ENCODE measurements at regions not wholly inside any gene's neighbourhood (a gene's known extent, or its start where the extent isn't known, plus 50 kb on each side); places are given as distances from the start of the nearest gene placed in this dataset.

DNA sequence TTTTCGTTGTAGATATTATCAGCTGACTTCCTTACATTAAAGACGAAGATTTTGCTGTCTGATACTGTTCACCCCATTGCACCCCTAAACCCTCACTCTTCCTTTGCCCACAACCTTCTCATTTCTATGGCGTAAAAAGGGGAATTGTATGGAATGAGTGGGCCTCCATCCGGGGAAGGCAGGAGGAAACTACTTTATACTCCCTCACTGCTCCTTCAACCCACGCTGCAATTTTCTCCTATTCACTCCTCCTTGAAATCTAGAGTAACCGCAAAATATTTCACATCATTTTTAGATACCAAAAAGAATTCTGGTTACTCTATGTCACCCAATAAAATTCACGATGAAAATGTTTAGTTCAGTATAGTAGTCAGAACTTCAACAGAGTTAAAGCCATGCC is 330.8 kb downstream of the DIRAS2 start:
- DNase-seq (ENCODE audit: low spot score) (no peak), ATAC-seq (no peak)
- intact Hi-C loops (cut with DNase I): no loop called here

DNA sequence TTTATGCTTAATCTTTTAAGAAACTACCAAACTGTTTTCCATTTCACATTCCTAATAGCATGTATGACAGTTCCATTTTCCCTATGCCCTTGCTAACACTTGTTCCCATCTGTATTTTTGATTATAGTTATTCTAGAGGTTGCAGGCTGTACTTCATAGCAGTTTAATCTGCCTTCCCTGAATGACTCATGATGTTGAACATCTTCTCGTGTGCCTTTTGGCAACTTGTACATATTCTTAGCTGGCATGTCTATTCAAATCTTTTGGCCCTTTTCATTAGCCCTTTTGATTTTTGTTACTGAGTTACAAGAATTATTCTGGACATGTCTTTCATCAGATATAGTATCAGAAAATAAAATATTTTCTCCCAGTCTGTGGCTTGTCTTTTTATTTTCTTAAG is 320.3 kb downstream of the DIRAS2 start:
- intact Hi-C loops (cut with DNase I): no loop called here
- no peak for ATAC-seq

DNA sequence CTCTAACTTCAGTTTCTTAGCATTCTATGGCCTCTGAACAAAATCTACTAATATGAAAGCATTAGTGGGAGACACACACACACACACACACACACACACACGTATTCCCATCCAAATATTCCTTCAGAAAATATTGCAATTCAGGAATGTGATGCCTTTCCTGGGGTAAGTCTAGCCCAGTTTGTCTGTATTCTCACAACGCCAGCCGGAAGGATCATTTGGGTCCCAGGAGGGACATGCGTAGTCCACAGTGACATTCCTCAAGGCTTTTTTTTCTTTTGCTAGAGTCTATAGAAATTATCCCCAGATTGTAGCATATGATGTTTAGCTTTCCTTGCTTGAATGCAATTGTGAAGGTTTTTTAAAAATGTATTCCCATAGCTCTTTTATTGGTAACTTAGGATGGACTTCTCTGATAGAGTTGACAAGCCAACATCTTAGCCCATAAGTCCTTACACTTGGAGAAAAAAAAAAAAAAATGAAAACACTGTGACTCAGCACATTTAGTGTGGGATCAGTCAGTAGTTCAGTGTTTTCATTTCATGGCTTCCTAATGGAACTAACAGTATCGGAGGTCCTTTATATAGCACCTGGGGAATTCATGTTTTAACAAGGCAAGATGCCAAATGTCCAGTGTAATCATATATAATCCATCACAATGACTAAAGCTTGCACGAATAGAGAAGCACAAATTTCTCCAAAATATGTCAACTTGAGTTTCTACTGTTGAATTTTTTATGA is 316.5 kb downstream of the DIRAS2 start:
- ATAC-seq: no peak
- no peak for DNase-seq (ENCODE audit: low spot score)
- intact Hi-C loops (cut with DNase I): no loop called here

More for the DNA sequence above, 320.3 kb downstream of the DIRAS2 start:
- DNase-seq (ENCODE audit: low spot score): no peak

DNA sequence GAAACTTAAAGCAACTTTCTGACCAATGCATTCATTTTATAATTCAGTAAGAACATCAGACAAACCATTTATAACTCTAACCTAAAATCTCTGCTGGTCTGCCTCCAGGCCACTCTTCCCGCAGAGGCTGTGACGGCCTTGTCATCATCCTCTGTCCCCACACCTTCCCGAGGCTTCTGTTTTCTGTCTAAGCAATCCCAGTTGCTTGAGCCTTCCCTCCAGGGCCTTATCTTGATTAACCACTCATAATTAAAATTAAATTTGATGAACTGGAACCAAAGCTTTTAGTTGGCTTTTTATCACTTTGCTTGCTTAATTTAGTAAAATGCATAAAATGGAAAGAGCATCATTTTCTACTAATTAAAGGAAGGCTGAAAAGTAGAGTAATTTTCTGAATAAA is 312.4 kb downstream of the DIRAS2 start:
- ATAC-seq (no peak), DNase-seq (ENCODE audit: low spot score) (no peak)
- intact Hi-C loops (cut with DNase I): no loop called here

DNA sequence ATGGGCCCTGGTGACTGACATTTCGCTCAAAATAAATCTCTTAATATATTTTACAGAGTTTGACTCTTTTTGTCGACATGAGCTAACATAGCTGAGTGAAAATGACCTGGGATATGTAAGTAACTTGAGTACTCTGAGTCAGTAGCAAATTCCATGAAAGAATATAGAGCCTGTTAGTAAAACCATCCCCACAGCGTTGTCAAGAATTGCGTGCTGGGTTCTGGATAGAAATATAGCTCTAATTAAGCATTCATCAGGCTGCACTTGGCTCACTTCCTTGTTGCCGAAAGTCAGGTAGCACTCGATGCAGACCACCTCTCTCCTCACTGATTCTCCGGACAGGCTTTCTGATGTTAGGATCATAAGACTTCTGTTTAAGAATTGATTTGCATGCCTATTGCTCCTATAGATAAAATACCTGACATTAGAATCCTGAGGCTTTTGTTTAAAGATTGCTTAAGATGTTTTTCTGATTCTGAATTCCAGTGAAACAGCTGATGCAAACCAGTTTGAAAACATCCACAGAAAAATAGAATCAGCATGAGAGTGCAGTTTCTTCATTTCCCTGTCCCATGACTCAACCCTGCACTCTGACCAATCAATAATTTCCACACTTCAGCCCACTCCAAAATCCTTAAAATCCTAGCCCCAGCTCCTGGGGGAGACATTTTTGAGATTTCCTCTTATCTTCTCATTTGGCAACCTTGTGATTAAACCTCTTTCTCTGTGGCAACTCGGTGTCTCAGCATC is 310.6 kb downstream of the DIRAS2 start:
- intact Hi-C loops (cut with DNase I): no loop called here
- ATAC-seq (no peak), DNase-seq (ENCODE audit: low spot score) (no peak)

DNA sequence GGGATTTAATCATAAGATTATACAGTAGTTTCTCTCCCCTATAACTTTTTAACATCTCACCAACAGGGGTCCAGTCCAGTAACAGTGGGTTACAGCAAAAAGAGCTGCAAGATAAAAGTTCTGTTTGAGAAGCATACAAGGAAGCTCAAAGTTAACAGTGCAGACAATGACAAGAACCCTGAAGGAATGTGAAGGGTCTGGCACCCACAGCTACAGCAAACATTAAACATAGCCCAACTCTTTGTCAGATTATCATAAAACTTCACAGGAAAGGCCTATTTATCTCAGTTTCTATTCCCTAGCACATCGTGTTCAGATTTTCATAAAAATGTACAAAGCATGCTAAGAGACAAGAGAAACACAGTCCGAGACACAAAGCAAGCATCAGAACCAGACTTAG is 309.4 kb downstream of the DIRAS2 start:
- DNase-seq (ENCODE audit: low spot score) (no peak), ATAC-seq (no peak)
- intact Hi-C loops (cut with DNase I): no loop called here

DNA sequence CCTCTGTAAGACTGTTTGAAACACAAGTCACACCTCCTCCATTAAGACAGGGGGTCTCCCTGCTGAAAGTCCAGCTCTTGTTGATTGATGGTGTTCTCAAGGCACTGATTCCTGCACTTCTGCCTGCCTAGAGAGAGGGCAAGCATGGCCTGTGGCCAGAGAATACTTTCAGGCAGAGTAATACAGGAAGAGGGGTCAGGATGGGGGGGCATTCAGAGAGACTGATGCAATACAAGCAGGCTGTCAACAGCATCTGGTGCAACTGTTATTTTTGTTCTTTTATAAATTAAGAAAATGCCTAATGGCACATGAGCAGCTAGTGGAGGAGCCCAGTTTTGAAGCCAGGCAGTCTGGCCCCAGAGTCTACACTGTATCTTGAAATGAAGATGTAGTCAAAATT is 302.2 kb downstream of the DIRAS2 start:
- DNase-seq (ENCODE audit: low spot score) (no peak), ATAC-seq (no peak)
- intact Hi-C loops (cut with DNase I): no loop called here

DNA sequence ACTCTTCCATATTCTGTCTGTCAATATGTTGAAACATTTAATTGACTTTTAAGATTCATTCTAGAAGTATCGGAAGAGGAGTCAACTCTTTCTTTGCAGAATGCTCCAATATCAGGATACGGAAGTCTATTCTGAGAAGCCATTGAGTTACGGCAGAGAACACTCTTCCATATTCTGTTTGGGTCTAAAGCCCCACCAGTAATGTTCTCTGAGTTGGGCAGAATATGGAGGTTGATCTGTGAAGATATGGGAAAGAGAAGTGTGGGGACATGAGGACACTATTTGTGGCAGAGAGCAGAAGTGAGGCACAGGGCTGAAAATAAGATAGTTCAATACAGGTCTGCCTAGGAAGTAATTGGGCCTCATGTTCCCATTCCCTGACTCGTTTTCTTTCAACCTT is 300.0 kb downstream of the DIRAS2 start:
- intact Hi-C loops (cut with DNase I): no loop called here
- no peak for ATAC-seq
- no peak for DNase-seq (ENCODE audit: low spot score)

DNA sequence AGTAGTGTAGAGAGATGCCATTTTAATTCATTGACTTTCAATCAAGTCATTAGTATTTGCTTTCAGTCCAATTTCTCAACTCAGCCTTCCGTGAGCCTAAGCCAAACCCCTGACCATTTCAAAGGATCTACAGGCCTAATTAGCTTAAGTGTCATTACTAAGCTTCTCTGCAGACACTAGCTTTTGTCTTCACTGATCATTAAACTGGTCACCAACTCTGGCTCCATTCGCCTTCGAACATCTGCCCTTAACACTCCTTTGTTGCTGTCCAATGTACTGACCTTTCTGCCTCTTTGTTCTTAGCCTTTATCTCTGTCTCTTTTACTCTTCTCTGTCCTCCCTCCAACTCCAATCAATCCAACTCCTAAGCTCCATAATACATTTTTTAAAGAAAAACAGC is 299.3 kb downstream of the DIRAS2 start:
- ATAC-seq (no peak), DNase-seq (ENCODE audit: low spot score) (no peak)
- intact Hi-C loops (cut with DNase I): no loop called here

DNA sequence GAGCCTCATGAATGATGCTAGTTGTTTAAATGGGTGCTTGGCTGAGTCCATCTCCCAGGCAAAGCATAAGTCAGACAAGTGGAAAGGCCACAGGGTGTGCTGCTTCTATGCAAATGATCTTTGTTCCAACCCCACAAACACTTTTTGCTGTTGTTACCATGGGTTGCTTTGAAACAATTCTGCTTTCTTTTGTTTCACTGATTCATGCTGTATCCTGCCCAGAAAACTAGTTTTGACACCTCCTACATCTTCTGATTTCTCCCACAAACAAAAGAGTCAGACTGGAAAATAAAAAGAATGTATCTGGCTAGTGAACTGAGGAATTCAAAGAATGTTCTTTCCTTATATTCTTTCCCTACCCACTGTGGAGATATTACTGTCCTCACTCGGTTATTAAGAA is 298.6 kb downstream of the DIRAS2 start:
- intact Hi-C loops (cut with DNase I): no loop called here
- DNase-seq (ENCODE audit: low spot score) (no peak), ATAC-seq (no peak)

DNA sequence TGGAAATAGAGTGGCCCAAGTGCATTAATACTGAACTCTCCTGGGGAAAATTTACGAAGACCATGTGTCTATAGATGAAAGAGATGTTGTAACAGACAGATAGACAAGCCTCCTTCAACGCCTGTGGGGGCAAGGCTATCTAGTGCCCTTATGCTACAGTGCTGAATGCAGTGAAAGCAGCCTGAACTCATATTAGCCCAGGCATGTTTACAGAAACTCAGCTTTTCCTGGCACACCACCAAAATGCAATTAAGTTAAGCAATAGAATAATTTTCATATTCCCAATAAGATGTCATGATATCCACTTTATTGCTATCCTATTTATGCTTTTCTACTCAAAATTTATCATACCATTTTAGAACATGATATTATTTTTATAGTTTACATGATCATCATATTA is 277.0 kb downstream of the DIRAS2 start:
- intact Hi-C loops (cut with DNase I): no loop called here
- DNase-seq (ENCODE audit: low spot score) (no peak), ATAC-seq (no peak)

DNA sequence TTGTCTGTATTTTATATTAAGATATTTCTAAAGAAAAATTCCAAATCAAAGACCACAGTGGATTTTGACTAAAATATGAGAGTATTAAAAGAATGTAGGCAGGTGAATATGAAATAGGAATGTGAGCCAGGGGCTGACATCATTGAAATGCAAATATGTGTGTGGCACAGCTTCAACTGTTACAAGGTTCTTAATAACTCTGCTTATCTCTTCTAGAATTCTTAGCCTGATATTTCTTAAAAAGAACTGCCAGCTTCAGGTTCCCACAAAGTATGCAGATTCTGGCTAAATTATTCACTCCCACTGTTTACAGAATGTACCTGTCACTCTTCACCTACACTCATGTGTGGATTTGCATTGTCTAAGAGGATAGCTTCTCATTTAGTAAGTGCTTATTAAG is 274.4 kb downstream of the DIRAS2 start:
- intact Hi-C loops (cut with DNase I): no loop called here
- no peak for ATAC-seq
- DNase-seq (ENCODE audit: low spot score): no peak

DNA sequence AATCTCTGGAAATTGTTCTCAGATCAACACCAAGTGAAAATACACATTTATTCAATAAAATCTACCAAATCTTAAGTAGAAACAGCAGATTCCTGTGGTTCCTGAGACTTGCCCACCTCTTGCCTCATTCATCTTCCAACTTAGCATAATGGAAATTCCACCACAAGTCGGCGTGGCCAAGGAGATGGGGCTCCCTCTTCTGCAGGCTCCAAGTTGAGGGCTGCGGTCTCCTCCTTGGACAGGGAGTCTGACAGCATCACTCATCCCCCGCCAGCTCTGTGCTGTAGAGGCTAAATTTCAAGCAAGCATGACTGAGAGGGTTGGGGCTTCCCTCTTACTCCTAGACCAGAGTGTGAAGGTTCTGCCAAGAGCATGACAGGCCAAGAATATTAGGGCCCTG is 273.7 kb downstream of the DIRAS2 start:
- no peak for ATAC-seq
- no peak for DNase-seq (ENCODE audit: low spot score)

DNA sequence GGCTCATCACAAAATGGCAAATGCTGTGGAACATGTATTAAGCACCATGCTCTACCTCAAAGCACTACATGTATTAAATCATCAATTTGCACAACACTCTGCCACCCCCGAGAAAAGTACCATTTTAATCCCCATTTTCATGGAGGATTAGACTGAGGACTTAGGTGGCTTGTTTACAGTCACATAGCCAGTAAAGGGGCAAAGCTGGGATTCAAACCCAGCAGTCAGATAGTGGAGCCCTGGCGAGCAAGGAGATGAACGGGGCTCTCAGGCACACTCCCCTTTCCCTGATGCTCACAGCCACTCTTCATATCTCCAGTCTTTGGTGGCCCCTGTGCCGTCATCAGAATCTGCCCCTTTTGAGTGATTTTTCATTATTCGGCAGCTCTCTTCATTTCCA is 262.9 kb downstream of the DIRAS2 start:
- no peak for ATAC-seq
- no peak for DNase-seq (ENCODE audit: low spot score)
- intact Hi-C loops (cut with DNase I): no loop called here

More for the DNA sequence above, 273.7 kb downstream of the DIRAS2 start:
- intact Hi-C loops (cut with DNase I): no loop called here

DNA sequence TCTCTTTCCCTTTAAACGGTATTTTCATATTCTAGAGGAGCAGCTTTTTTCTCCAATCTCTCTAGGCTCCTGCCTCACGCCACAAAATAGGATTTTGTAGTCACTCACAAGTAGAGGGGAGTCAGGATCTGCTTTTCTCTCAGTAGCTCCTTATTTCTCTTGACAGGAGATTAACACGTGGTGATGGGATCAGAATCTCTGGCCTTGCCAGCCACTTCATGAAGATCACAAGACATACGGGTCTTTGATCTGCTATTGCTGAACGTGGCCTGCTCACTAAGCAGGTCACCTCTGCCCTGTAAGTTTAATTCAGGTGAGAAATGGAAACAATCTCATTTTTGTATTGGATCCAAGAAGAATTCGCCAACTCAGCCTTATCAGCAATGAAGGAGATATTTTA is 257.5 kb downstream of the DIRAS2 start:
- no peak for DNase-seq (ENCODE audit: low spot score)
- no peak for ATAC-seq
- intact Hi-C loops (cut with DNase I): no loop called here

DNA sequence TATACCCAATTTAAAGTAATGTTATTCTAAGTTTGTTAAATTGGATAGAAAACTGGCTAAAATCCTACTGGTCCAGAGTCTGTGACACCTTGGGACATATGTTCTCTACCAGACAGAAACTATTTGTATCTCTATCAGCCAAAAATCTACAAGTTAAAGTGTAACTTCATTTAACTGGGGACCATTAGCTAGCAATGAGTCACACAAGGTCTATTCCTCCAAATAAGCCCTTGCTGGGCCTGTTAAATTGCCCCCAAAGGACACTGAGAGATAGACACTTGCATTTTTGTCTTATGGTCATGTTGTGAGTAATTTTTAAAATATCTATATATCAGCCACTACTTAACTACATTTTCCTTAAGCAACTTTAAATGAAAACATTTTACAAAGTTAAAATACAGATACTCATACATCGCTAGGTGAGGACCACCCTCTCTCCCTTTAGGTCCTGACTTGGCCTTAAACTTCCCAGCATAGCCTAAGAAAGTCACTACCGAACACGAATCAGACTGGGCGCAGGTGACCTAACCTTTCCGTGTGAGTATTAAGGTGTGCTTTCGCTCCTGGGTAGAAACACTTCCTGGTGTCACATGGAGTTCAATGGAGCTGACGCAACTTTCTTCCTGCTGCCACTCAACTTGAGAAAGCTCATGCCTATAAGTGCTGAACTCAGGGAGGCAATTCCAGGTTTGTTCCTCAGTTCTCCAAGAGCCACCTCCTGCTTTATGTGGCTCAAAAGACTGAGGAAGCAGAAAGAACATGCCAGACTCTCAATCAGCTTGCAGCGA is 249.1 kb downstream of the DIRAS2 start:
- no peak for DNase-seq (ENCODE audit: low spot score)
- intact Hi-C loops (cut with DNase I): no loop called here
- no peak for ATAC-seq

DNA sequence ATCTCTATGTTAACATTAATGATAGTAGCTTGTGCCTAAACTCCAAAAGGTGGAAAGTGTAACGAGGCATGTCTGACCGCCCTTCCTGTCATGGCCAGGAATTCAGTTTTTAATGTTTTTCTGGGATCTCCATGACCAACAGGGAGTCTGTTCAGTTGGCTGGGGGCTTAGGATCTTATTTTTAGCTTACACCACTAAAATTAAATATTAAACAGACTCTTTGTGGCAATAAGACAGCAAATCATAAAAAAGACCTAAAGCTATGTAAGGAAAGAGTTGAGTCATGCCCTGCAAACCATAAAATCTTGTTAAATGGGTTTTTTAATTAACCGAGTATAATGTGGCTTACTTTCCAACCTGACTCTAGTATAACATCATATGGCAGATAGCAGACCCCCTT is 247.8 kb downstream of the DIRAS2 start:
- ATAC-seq: no peak

DNA sequence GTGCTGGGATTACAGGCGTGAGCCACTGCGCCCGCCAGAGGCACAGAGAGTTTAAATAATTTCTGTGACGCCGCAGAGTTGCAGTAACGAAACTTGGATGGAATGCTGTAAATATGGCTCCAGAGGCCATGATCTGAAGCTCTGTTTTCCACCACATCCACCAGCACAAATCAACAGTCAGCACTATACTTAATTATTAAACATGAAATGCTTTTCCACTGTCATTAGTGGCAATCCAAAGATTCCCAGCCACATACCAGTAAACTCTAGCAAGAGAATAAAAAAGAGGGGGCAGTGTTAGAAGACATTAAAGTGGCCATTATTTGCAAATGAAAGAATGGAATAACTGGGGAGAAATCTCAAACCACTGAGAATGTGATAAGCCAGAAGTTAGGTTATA is 242.5 kb downstream of the DIRAS2 start:
- intact Hi-C loops (cut with DNase I): no loop called here
- ATAC-seq (no peak), DNase-seq (ENCODE audit: low spot score) (no peak)

More for the DNA sequence above, 247.8 kb downstream of the DIRAS2 start:
- DNase-seq (ENCODE audit: low spot score): no peak
- intact Hi-C loops (cut with DNase I): no loop called here

DNA sequence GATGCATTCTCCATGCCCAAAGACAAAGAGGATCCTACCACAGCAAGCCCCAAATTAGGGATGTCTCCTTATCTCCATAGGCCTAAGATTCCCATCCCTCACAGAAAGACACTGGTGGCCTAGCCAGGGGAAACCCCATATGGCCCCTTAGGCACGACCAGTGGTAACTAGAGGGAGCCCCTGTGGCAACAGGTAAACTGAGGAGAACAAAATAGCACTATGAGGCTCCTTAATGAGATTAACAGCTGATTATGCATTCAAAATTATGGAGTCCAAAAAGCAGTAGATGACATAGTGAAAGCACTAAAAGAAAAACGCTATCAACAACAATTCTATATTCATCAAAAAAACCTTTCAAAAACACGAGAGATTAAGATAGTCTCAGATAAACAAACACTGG is 234.0 kb downstream of the DIRAS2 start:
- ATAC-seq (no peak), DNase-seq (ENCODE audit: low spot score) (no peak)
- intact Hi-C loops (cut with DNase I): no loop called here

DNA sequence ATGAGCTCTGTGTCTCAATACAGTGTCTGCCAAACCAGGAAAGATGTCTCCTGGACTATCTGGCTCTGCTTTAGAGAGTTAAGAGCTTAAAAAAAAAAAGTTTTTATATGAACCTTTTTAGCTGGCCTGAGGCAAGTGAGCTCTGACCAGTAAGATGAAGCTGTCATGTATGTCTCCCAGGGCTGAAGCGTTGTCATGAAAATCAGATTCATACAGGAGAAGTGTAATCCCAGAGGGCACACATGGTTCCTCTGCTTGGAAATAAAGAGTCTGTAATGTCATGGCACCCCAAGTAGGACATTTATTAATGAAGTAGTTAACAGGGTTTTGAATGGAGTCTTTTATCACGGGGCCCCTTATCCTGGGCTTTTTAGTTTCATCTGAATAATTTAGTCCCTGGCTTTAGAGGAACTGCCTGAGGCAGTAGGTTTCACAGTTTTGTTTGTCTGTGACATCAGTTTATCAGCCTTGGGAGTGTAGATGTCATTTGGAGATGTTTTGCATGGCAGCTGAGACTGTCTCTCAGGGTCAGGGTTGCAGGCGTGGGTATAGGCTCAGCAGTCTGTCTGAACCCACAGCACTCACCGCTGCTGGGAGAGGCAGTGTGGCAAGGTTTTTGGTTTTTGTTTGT is 223.3 kb downstream of the DIRAS2 start:
- intact Hi-C loops (cut with DNase I): no loop called here
- DNase-seq (ENCODE audit: low spot score): no peak
- ATAC-seq: no peak
